Neural progenitor cell (in vitro differentiated cells): ENCODE measurements at regions not wholly inside any gene's neighbourhood (a gene's known extent, or its start where the extent isn't known, plus 50 kb on each side); places are given as distances from the start of the nearest gene placed in this dataset.
A peak's percentile ranks its signal among the peaks of the same experiment; 100 is the strongest.

Experiments
- DNase-seq: peaks from one replicate; pipeline ENCODE4 v3.0.0-alpha.2; 2016; ENCODE audit warnings: low spot score
- H2AFZ ChIP-seq: fragments of 200-600 bp; sonication (generic); replicated peaks from 2 replicates; pipeline ENCODE4 v1.6.1; 2016; ENCODE audit warnings: antibody characterized with exemption
- H3F3A ChIP-seq: fragments of 200-600 bp; sonication (generic); 2 replicates; pipeline ENCODE4 v1.6.1; 2016; ENCODE audit warnings: antibody characterized with exemption, low read depth
- H3K27ac ChIP-seq: fragments of 200-600 bp; sonication (generic); 2 replicates; pipeline ENCODE4 v1.5.1; 2016; ENCODE audit warnings: mild to moderate bottlenecking
- H3K27me3 ChIP-seq: fragments of 200-600 bp; sonication (generic); 2 replicates; pipeline ENCODE4 v1.6.1; 2016; ENCODE audit warnings: mild to moderate bottlenecking, moderate library complexity
- H3K36me3 ChIP-seq: fragments of 200-600 bp; sonication (generic); 2 replicates; pipeline ENCODE4 v1.5.1; 2016
- H3K4me1 ChIP-seq: fragments of 200-600 bp; sonication (generic); 2 replicates; pipeline ENCODE4 v1.6.1; 2016; ENCODE audit warnings: mixed run types
- H3K4me2 ChIP-seq: fragments of 200-600 bp; sonication (generic); 2 replicates; pipeline ENCODE4 v1.6.1; 2016
- H3K4me3 ChIP-seq: fragments of 200-600 bp; sonication (generic); 2 replicates; pipeline ENCODE4 v1.5.1; 2016
- H3K79me2 ChIP-seq: fragments of 200-600 bp; sonication (generic); 2 replicates; pipeline ENCODE4 v1.6.1; 2016; ENCODE audit warnings: low read depth
- H3K9ac ChIP-seq: fragments of 200-600 bp; sonication (generic); 2 replicates; pipeline ENCODE4 v1.6.1; 2016
- H3K9me3 ChIP-seq: fragments of 200-600 bp; sonication (generic); 2 replicates; pipeline ENCODE4 v1.5.1; 2016; ENCODE audit warnings: low read depth
- H4K20me1 ChIP-seq: fragments of 200-600 bp; sonication (generic); 2 replicates; pipeline ENCODE4 v1.6.1; 2016; ENCODE audit warnings: low read depth
- H3K27ac Mint-ChIP-seq: 3 replicates; pipeline ENCODE4 v1.8.0; 2021; ENCODE audit warnings: mixed read lengths
- H3K27me3 Mint-ChIP-seq: 2 replicates; pipeline ENCODE4 v1.8.0; 2022; ENCODE audit warnings: low read depth, mild to moderate bottlenecking, inconsistent platforms, moderate library complexity, mixed read lengths; ENCODE audit not compliant: insufficient read depth
- H3K36me3 Mint-ChIP-seq: 3 replicates; pipeline ENCODE4 v1.8.0; 2021; ENCODE audit warnings: mixed read lengths
- H3K4me1 Mint-ChIP-seq: 3 replicates; pipeline ENCODE4 v1.8.0; 2021; ENCODE audit warnings: mixed read lengths
- H3K4me3 Mint-ChIP-seq: 3 replicates; pipeline ENCODE4 v1.8.0; 2021; ENCODE audit warnings: mild to moderate bottlenecking, moderate library complexity, mixed read lengths
- H3K9me3 Mint-ChIP-seq: 3 replicates; pipeline ENCODE4 v1.8.0; 2020; ENCODE audit warnings: mixed read lengths
- EZH2 ChIP-seq: fragments of 200-600 bp; sonication (generic); IDR thresholded peaks from 2 replicates; pipeline ENCODE4 v1.6.1; 2017; ENCODE audit warnings: antibody characterized with exemption, mild to moderate bottlenecking, moderate library complexity
- EZH2phosphoT487 ChIP-seq: fragments of 200-600 bp; sonication (generic); IDR thresholded peaks from 2 replicates; pipeline ENCODE4 v1.6.1; 2017; ENCODE audit warnings: antibody characterized with exemption
- TF ChIP-seq, protein P1 (sequence below): fragments of 200-600 bp; sonication (generic); IDR thresholded peaks from 2 replicates; pipeline ENCODE4 v1.5.1; 2017; ENCODE audit warnings: antibody characterized with exemption, mild to moderate bottlenecking

DNA sequence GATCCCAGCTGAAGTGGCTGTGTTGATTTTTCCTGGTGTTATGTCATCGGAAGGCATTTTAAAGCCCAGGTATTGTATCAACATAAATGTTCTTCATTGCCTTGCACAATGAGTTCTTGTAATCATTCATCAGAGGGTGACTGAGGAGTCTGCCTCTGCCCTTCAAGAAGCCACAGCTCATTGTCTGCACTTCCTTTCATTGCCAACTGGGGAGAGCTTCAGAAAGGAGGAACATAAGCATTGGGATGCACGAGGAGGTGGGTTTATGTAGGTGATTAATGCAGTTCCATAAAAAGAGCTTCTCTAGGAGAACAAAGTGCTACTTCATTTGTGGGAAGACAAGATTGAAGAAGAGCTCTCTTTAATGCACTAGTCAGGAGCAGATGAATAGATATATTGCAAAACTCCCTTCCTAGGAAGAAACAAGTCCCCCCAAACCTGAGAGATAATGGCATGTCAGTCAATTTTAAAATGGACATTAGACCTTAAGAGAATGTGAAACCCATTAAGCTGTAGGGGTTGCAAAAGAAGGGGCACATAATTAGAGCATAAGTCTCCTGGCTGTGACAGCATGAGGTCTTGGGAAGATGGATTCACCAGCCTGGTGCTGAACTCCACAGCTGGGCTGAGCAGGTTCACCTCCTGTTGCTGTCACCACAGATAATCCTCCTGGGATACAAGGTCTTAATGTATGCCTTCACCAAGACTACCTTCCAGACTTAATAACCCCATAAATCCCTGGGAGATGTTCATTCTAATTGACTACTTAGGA is 124.6 kb downstream of the BACH1 start:
- Histone ChIP-seq H3K36me3 (no peaks in the 10 kb centered on the region), H3K4me2 (peak overlapping the region; percentile 30), H3K4me3 (no peak overlapping the region), H3K4me1 (peaks cover 11% of the 10 kb centered on the region), H3K9ac (no peak overlapping the region), H2AFZ (no peak overlapping the region), H3F3A (no peaks in the 10 kb centered on the region), H3K79me2 (no peaks in the 10 kb centered on the region), H4K20me1 (no peaks in the 10 kb centered on the region), H3K27me3 (no peaks in the 10 kb centered on the region), H3K9me3 (no peaks in the 10 kb centered on the region), H3K27ac (no peak overlapping the region)
- no peaks in the 10 kb centered on the region for H3K36me3 Mint-ChIP-seq
- H3K4me1 Mint-ChIP-seq = peaks cover 12% of the 10 kb centered on the region
- TF ChIP-seq EZH2phosphoT487 (no peak), EZH2 (no peak)
- TF ChIP-seq, protein P1, sequence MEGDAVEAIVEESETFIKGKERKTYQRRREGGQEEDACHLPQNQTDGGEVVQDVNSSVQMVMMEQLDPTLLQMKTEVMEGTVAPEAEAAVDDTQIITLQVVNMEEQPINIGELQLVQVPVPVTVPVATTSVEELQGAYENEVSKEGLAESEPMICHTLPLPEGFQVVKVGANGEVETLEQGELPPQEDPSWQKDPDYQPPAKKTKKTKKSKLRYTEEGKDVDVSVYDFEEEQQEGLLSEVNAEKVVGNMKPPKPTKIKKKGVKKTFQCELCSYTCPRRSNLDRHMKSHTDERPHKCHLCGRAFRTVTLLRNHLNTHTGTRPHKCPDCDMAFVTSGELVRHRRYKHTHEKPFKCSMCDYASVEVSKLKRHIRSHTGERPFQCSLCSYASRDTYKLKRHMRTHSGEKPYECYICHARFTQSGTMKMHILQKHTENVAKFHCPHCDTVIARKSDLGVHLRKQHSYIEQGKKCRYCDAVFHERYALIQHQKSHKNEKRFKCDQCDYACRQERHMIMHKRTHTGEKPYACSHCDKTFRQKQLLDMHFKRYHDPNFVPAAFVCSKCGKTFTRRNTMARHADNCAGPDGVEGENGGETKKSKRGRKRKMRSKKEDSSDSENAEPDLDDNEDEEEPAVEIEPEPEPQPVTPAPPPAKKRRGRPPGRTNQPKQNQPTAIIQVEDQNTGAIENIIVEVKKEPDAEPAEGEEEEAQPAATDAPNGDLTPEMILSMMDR = no peak
- H3K9me3 Mint-ChIP-seq = peaks cover 8% of the 10 kb centered on the region
- H3K4me3 Mint-ChIP-seq = no peak overlapping the region
- H3K27ac Mint-ChIP-seq = peak overlapping the region; percentile 6
- peaks cover 2% of the 10 kb centered on the region for H3K27me3 Mint-ChIP-seq
- DNase-seq = no peak

DNA sequence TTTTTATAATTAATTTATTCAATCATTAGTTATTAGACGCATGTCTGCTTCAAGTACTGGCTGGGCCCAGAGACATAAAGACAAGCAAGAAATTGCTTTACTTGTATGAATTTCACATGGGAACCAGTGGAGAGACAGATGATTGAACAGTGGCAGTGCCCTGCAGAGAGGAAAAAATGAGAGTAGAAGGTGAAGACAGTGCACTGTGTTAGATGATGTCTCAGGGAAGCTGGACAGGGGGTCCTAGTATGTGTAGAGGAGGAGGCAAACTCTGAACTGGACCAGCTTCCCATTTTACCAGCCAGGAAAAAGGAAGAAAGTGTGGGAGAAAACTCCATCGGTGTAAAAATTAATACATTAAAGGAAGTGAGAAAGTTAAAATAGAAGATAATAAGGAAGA is 126.0 kb downstream of the BACH1 start:
- Histone ChIP-seq H3K4me1 (peaks cover 12% of the 10 kb centered on the region), H3K4me3 (no peak overlapping the region), H3K9ac (no peak overlapping the region), H3K9me3 (no peaks in the 10 kb centered on the region), H3K79me2 (no peaks in the 10 kb centered on the region), H3K4me2 (no peak overlapping the region), H3K27ac (no peak overlapping the region), H3F3A (peaks cover 3% of the 10 kb centered on the region), H4K20me1 (no peaks in the 10 kb centered on the region), H3K27me3 (no peaks in the 10 kb centered on the region), H3K36me3 (no peaks in the 10 kb centered on the region), H2AFZ (no peak overlapping the region)
- H3K9me3 Mint-ChIP-seq = peaks cover 8% of the 10 kb centered on the region
- no peak for TF ChIP-seq EZH2phosphoT487
- TF ChIP-seq EZH2 = no peak
- TF ChIP-seq, protein P1 = no peak
- no peak overlapping the region for H3K27ac Mint-ChIP-seq
- DNase-seq = no peak
- H3K27me3 Mint-ChIP-seq = peaks cover 2% of the 10 kb centered on the region
- no peak overlapping the region for H3K4me3 Mint-ChIP-seq
- no peaks in the 10 kb centered on the region for H3K36me3 Mint-ChIP-seq
- H3K4me1 Mint-ChIP-seq = peaks cover 12% of the 10 kb centered on the region

DNA sequence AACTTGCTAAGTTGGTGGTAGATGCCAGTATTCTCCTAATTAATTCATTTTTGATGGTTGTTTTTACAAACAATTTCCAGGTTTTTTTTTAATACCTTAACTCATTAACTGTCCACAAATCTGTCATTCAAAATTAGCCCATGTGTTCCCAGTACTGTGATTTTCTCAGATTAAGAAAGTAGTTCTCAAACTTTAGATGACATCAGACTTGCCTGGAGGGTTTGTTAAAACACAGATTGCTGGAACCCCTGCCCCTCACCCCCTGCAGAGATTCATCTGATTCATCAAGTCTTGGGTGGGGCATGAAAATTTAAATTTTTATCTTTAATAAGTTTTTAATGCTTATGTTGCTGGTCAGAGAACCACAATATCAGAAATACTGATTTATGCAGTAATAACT is 130.5 kb downstream of the BACH1 start:
- Histone ChIP-seq H2AFZ (no peak overlapping the region), H3K9me3 (no peaks in the 10 kb centered on the region), H3F3A (peaks cover 18% of the 10 kb centered on the region), H3K79me2 (no peaks in the 10 kb centered on the region), H3K9ac (no peak overlapping the region), H3K4me3 (no peak overlapping the region), H3K4me1 (peaks cover 21% of the 10 kb centered on the region), H3K27ac (no peak overlapping the region), H4K20me1 (no peaks in the 10 kb centered on the region), H3K4me2 (no peak overlapping the region), H3K36me3 (no peaks in the 10 kb centered on the region), H3K27me3 (no peaks in the 10 kb centered on the region)
- H3K4me3 Mint-ChIP-seq = no peak overlapping the region
- H3K36me3 Mint-ChIP-seq = no peaks in the 10 kb centered on the region
- peaks cover 22% of the 10 kb centered on the region for H3K4me1 Mint-ChIP-seq
- peaks cover 2% of the 10 kb centered on the region for H3K27me3 Mint-ChIP-seq
- no peak for DNase-seq
- TF ChIP-seq EZH2 (no peak), EZH2phosphoT487 (no peak)
- TF ChIP-seq, protein P1 = no peak
- H3K27ac Mint-ChIP-seq = no peak overlapping the region
- H3K9me3 Mint-ChIP-seq = peaks cover 5% of the 10 kb centered on the region
